ENCODE measurements at regions not wholly inside any gene's neighbourhood (a gene's known extent, or its start where the extent isn't known, plus 50 kb on each side); places are given as distances from the start of the nearest gene placed in this dataset.

DNA sequence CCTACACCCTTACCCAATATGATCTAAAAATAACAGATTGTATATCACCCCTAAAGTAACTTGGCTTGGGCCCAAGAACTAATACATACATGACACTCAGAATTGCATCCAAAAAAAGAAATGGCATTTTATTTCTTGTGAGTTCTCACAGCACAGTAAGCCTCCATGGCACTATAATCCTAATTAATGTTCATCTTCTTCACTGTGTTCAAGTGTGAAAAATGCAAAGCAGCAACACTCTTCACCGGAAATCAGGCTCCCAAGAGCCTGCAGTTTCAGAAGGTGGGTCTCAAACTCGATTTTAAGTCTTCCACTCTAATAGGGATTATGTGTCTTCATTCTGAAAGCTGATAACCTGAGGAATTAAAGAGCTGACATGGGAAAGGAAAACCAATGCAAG, 142.8 kb upstream of the TSC22D2 start:
- Histone ChIP-seq H3K4me3 (no peak overlapping the region), H3K27me3 (no peaks in the 10 kb centered on the region), H3K9me3 (ENCODE audit: low read depth) (no peaks in the 10 kb centered on the region), H3K27ac (no peak overlapping the region), H3K4me1 (ENCODE audit: low read depth) (peaks cover 8% of the 10 kb centered on the region), H3K36me3 (no peaks in the 10 kb centered on the region)
- DNase-seq (ENCODE audit: low read depth in 1 of 2, low spot score in 1 of 2): no peak
- TF ChIP-seq, protein P1, sequence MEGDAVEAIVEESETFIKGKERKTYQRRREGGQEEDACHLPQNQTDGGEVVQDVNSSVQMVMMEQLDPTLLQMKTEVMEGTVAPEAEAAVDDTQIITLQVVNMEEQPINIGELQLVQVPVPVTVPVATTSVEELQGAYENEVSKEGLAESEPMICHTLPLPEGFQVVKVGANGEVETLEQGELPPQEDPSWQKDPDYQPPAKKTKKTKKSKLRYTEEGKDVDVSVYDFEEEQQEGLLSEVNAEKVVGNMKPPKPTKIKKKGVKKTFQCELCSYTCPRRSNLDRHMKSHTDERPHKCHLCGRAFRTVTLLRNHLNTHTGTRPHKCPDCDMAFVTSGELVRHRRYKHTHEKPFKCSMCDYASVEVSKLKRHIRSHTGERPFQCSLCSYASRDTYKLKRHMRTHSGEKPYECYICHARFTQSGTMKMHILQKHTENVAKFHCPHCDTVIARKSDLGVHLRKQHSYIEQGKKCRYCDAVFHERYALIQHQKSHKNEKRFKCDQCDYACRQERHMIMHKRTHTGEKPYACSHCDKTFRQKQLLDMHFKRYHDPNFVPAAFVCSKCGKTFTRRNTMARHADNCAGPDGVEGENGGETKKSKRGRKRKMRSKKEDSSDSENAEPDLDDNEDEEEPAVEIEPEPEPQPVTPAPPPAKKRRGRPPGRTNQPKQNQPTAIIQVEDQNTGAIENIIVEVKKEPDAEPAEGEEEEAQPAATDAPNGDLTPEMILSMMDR (IDR thresholded peaks at IDR 0.05; ENCODE audit: low read depth, low read length): no peak

DNA sequence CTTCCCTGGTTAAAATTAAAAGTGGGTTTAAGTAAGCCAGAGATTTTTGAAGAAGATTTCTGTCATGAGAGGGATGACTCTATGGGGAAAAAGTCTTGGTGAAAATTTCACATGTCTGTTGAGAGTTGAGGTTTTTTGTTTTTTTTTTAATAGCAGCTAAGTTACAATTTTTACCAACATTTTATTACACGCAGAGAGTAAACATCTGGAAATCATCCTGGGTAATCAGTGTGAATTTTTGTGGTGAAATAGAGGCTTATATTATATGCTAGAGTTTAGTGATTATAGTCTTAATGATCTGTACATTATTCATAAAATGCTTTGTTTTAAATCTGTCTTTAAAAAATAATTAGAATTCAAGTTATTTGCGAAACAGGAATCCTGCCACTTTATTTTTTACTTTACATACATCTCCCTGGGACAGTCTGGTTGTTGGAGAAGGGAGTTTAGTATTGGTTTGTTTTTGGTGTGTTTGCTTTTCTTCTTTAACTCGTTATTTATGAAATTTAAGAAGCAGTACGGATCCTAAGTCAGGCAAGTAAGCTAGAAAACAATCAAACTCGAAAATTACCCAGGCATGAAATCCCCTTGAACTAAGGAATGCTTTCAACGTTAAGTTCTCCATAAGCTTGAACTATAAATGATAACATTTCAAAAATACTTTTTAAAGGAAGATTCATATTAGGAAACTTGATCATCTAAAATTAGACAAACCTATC, 143.4 kb upstream of the TSC22D2 start:
- Histone ChIP-seq H3K36me3 (no peaks in the 10 kb centered on the region), H3K27me3 (no peaks in the 10 kb centered on the region), H3K27ac (no peak overlapping the region), H3K9me3 (ENCODE audit: low read depth) (no peaks in the 10 kb centered on the region), H3K4me1 (ENCODE audit: low read depth) (peaks cover 9% of the 10 kb centered on the region), H3K4me3 (no peak overlapping the region)
- DNase-seq (ENCODE audit: low read depth in 1 of 2, low spot score in 1 of 2): no peak
- TF ChIP-seq, protein P1 (IDR thresholded peaks at IDR 0.05; ENCODE audit: low read depth, low read length): no peak

DNA sequence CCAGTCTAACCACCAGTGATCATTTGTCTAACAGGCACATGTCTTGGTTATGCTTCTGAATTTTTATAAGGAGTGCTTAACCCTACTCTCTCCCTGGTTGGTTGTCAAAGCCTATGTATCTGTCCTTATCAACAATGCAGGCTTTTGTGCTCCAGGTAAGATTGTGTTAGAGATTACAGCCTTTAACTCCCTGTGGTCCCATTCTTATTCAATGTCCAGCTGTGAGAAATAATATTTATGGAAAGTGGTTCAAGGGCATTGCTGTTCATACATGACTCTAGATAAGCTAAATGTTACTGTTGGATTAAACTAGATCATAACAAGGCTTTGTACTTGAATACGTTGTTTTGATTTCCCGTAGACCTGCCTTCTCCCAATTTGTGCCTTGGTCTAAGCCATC, 146.1 kb upstream of the TSC22D2 start:
- DNase-seq (ENCODE audit: low read depth in 1 of 2, low spot score in 1 of 2): no peak
- Histone ChIP-seq H3K27ac (no peak overlapping the region), H3K36me3 (no peaks in the 10 kb centered on the region), H3K9me3 (ENCODE audit: low read depth) (no peaks in the 10 kb centered on the region), H3K27me3 (no peaks in the 10 kb centered on the region), H3K4me1 (ENCODE audit: low read depth) (peaks cover 14% of the 10 kb centered on the region), H3K4me3 (no peak overlapping the region)
- TF ChIP-seq, protein P1 (IDR thresholded peaks at IDR 0.05; ENCODE audit: low read depth, low read length): no peak

DNA sequence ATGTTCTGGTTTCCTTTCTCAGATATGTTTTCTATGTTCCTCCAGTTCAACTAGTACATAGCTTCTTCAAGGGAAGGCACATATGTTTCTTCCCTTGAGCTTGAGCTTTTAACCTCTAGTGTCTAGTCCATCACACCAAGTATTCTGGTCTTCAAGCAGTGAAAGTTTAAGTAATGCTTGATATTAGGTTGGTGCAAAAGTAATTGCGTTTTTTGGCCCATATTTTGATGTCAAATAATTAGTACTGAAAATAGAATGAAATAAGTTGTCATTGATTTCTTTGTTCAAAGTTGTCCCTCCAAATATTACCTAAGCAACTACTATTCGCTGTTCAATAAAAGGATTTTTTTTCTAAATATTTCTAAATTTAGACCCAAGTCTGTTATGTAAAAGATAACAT, 146.7 kb upstream of the TSC22D2 start:
- no peaks in the 10 kb centered on the region for H3K27me3 ChIP-seq
- no peak for DNase-seq (ENCODE audit: low read depth in 1 of 2, low spot score in 1 of 2)
- H3K4me3 ChIP-seq: no peak overlapping the region
- H3K9me3 ChIP-seq (ENCODE audit: low read depth): no peaks in the 10 kb centered on the region
- H3K27ac ChIP-seq: no peak overlapping the region
- no peaks in the 10 kb centered on the region for H3K36me3 ChIP-seq
- peaks cover 20% of the 10 kb centered on the region for H3K4me1 ChIP-seq (ENCODE audit: low read depth)
- TF ChIP-seq, protein P1 (IDR thresholded peaks at IDR 0.05; ENCODE audit: low read depth, low read length): no peak

DNA sequence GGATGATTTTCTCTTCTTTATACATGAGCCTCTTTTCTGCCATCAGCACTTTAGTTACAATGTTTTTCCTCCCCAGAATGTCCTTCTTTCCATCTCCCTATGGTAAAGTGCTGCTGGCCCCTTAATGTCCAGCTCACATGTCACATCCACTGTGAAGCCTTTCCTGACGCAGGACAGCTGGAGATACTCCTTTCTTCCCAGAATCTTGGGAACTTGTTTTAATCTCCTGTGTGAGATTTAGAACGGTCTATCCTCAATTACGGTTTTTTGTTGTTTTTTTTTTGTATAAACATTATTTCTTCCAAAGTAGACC, 147.7 kb upstream of the TSC22D2 start:
- Histone ChIP-seq H3K36me3 (no peaks in the 10 kb centered on the region), H3K27me3 (no peaks in the 10 kb centered on the region), H3K4me3 (no peak overlapping the region), H3K9me3 (ENCODE audit: low read depth) (no peaks in the 10 kb centered on the region), H3K4me1 (ENCODE audit: low read depth) (peaks cover 30% of the 10 kb centered on the region), H3K27ac (peak overlapping the region; percentile 34)
- DNase-seq (ENCODE audit: low read depth in 1 of 2, low spot score in 1 of 2): no peak
- TF ChIP-seq, protein P1 (IDR thresholded peaks at IDR 0.05; ENCODE audit: low read depth, low read length): no peak

Measured in cardiac muscle cell (in vitro differentiated cells and primary cell).